Osteocyte (in vitro differentiated cells): ENCODE measurements at regions not wholly inside any gene's neighbourhood (a gene's known extent, or its start where the extent isn't known, plus 50 kb on each side); places are given as distances from the start of the nearest gene placed in this dataset.
"Not testable (repeated sequence)": the region's sequence is repeated elsewhere in the genome, so short reads cannot be mapped to it uniquely, and the experiment has no call there.

Source experiments
- DNase-seq: peaks from one replicate; pipeline ENCODE4 v3.0.0; 2021; ENCODE audit warnings: mixed read lengths; ENCODE audit not compliant: unreplicated experiment; ENCODE audit errors: extremely low spot score
- H3K27ac Mint-ChIP-seq: one replicate; pipeline ENCODE4 v1.8.0; 2021; ENCODE audit warnings: mild to moderate bottlenecking, mixed read lengths; ENCODE audit not compliant: unreplicated experiment
- H3K27me3 Mint-ChIP-seq: one replicate; pipeline ENCODE4 v1.8.0; 2021; ENCODE audit warnings: mixed read lengths; ENCODE audit not compliant: unreplicated experiment
- H3K36me3 Mint-ChIP-seq: one replicate; pipeline ENCODE4 v1.8.0; 2021; ENCODE audit warnings: mixed read lengths; ENCODE audit not compliant: unreplicated experiment
- H3K4me1 Mint-ChIP-seq: one replicate; pipeline ENCODE4 v1.8.0; 2021; ENCODE audit warnings: mixed read lengths; ENCODE audit not compliant: unreplicated experiment
- H3K4me3 Mint-ChIP-seq: one replicate; pipeline ENCODE4 v1.8.0; 2021; ENCODE audit warnings: mild to moderate bottlenecking, moderate library complexity, mixed read lengths; ENCODE audit not compliant: unreplicated experiment
- H3K9me3 Mint-ChIP-seq: one replicate; pipeline ENCODE4 v1.8.0; 2021; ENCODE audit warnings: mixed read lengths; ENCODE audit not compliant: unreplicated experiment
- CTCF ChIP-seq: fragments of 200-600 bp; sonication (generic); IDR thresholded peaks from 2 replicates; pipeline ENCODE4 v1.5.0; 2021; ENCODE audit warnings: antibody characterized with exemption, mild to moderate bottlenecking, moderate library complexity

GRCh38 chr1:238927899-238928298, 458.5 kb upstream of the CHRM3 start:
- Mint-ChIP-seq H3K4me1 (no peaks in the 10 kb centered on the region), H3K27me3 (peaks cover 3% of the 10 kb centered on the region), H3K27ac (no peak overlapping the region), H3K36me3 (no peaks in the 10 kb centered on the region), H3K9me3 (peaks cover 15% of the 10 kb centered on the region), H3K4me3 (no peak overlapping the region)
- no peak for DNase-seq
- no peak for TF ChIP-seq CTCF

- no peaks in the 10 kb centered on the region for H3K4me1 Mint-ChIP-seq
- H3K36me3 Mint-ChIP-seq = no peaks in the 10 kb centered on the region
- H3K9me3 Mint-ChIP-seq = no peaks in the 10 kb centered on the region
- H3K27me3 Mint-ChIP-seq = peaks cover 19% of the 10 kb centered on the region
- no peak overlapping the region for H3K27ac Mint-ChIP-seq
- no peak overlapping the region for H3K4me3 Mint-ChIP-seq
- no peak for DNase-seq
- TF ChIP-seq CTCF = no peak
These were observed 469.5 kb upstream of the CHRM3 start for GRCh38 chr1:238916828-238917227.

GRCh38 chr1:238914346-238914745, 472.0 kb upstream of the CHRM3 start:
- Mint-ChIP-seq H3K36me3 (no peaks in the 10 kb centered on the region), H3K4me3 (no peak overlapping the region), H3K27me3 (peaks cover 19% of the 10 kb centered on the region), H3K27ac (no peak overlapping the region), H3K4me1 (no peaks in the 10 kb centered on the region), H3K9me3 (no peaks in the 10 kb centered on the region)
- DNase-seq = no peak
- no peak for TF ChIP-seq CTCF

GRCh38 chr1:238913210-238913609, 473.2 kb upstream of the CHRM3 start:
- no peaks in the 10 kb centered on the region for H3K36me3 Mint-ChIP-seq
- H3K27me3 Mint-ChIP-seq = peaks cover 19% of the 10 kb centered on the region
- H3K9me3 Mint-ChIP-seq = no peaks in the 10 kb centered on the region
- H3K27ac Mint-ChIP-seq = no peak overlapping the region
- TF ChIP-seq CTCF = no peak
- no peak for DNase-seq
- H3K4me1 Mint-ChIP-seq = no peaks in the 10 kb centered on the region
- H3K4me3 Mint-ChIP-seq = no peak overlapping the region

GRCh38 chr1:238912148-238912547, 474.2 kb upstream of the CHRM3 start:
- no peak for DNase-seq
- H3K4me1 Mint-ChIP-seq = no peaks in the 10 kb centered on the region

GRCh38 chr1:238902752-238903151, 483.6 kb upstream of the CHRM3 start:
- DNase-seq, H3K27ac Mint-ChIP-seq, H3K4me3 Mint-ChIP-seq, H3K36me3 Mint-ChIP-seq, H3K4me1 Mint-ChIP-seq, H3K27me3 Mint-ChIP-seq: not testable (repeated sequence)
- peaks cover 15% of the 10 kb centered on the region for H3K9me3 Mint-ChIP-seq

More at GRCh38 chr1:238912148-238912547, 474.2 kb upstream of the CHRM3 start:
- H3K4me3 Mint-ChIP-seq = no peak overlapping the region
- TF ChIP-seq CTCF = no peak
- H3K27me3 Mint-ChIP-seq = peaks cover 17% of the 10 kb centered on the region
- H3K36me3 Mint-ChIP-seq = no peaks in the 10 kb centered on the region
- no peaks in the 10 kb centered on the region for H3K9me3 Mint-ChIP-seq
- no peak overlapping the region for H3K27ac Mint-ChIP-seq
